Left kidney (tissue), 1 donor: ENCODE measurements at regions not wholly inside any gene's neighbourhood (a gene's known extent, or its start where the extent isn't known, plus 50 kb on each side); places are given as distances from the start of the nearest gene placed in this dataset.
A peak's percentile ranks its signal among the peaks of the same experiment; 100 is the strongest.

Experiments
- DNase-seq: peaks from one replicate; pipeline ENCODE4 v3.0.0-alpha.2; 2013

DNA sequence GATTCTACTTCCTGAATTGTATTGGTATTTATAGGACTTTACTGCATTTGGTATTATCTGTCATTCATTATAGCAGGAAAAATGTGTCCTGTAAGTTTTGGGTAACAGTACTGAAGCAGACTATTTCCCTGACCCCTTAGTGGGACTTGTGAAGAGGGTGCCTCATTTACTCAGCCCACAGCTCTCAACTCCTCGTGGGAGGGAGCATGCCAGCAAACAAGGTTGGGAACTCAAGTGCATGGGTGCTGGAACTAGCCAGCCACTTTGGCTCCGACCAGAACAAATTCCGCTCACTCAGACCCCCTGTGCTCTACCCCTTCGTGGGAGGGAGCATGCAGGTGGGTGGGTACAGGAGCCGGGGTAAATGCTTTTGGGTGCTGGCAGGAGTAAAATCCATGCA is 1773.5 kb upstream of the WWC1 start:
- no peak for DNase-seq

DNA sequence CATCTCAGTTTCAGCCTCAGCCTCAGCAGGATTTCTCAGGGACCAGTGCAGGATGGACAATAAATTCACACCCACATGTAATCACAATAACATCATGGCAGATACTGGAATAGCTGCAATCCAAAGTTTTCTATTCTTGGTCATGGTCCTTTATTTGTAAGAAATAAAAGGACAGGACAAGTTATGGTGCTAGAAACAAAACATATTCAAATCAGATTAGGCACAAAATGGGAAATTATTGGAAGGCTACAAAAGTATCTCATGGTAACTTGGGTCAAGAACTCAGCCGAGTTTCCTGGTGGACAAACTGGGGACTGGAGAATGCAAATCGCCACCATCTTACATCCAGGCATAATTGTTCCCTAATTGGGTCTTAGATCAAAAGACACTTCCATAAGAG is 1768.2 kb upstream of the WWC1 start:
- DNase-seq, result no peak

DNA sequence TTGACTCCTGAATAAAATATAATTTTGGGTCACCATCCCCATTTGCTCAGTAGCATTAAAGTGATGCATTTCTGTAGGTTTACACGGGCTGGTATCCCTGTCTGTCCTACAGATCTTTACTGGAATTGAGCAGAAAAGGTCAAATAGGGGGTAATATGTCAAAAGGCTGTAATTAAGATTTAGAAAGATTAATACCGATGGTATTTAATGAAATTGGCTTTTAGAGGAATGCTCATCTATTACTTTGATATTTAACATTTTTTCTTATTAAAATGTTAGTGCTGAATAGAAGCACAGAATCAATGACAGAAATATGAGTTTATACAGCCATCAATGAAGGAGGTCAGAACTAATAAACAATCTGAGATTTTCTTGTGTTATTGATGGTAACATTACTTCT is 1762.2 kb upstream of the WWC1 start:
- DNase-seq, result no peak

DNA sequence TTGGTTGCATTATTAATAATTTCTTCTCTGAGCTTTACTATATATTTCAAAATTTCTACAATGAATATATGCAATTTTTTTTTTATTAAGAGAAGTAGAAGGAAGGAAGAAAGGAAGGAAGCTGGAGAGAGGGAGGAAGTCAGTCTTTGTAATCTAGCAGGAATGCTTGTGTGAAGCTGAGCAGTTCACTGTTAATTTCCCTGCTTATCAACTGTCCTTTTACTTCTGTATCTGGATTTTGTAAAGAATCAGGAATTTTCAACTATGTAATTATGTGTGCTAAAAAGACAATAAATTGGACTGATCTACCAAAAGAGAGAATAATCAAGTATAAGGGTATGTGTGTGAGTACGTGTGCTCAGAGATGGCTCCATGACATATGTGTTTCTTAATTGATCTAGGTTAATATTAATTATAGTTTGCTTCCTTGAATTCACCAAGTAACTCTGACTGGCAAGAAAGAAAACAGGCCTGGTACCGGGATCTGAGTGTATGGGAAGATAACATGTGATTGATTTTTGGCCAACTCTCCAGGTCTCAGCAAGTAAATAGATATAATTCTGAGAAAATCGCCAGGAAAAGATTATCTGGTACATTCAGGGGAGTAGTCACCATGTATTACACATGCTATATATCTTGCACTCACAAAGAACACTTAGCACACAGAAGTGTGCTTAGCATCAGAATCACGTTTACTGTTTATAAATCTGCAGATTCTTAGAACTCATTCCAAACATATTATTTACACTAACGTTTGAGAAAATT is 1758.8 kb upstream of the WWC1 start:
- no peak for DNase-seq

DNA sequence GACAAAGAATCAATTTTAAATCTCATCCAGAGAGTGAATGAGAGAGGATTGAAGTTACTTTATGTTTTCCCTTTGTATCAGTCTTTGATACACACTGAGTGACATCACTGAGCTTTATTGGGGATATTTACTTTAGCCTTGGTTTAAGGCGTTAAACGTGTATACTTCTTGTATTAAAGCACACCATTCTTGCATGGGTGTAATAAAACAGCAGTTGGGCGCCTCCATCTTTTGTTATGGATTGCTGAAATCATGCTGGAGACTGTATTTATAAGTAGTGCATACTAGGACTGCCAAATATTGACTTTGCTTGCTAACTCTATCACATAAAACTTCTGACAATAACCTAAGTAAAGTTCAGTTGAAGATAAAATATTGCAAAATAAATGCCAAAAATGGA is 1755.8 kb upstream of the WWC1 start:
- DNase-seq, result no peak

DNA sequence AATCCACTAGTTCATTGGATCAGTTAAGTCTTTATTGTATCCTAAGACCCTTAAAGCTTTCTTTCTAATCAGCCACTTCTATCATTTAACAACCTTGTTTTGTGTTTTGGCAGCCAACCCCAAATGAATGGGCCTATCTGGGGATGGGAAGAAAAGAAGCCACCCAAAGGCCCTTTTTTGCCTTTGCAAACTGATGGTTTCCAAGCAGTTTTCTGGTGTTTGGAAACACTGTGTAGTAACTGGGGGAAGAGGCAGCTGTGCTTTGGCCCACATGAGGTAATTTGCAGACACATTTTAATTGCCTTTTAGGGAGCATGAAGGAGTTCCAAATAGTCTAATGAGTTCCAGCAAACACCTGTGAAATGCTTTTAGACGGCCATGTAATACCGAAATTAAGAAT is 1751.3 kb upstream of the WWC1 start:
- no peak for DNase-seq

DNA sequence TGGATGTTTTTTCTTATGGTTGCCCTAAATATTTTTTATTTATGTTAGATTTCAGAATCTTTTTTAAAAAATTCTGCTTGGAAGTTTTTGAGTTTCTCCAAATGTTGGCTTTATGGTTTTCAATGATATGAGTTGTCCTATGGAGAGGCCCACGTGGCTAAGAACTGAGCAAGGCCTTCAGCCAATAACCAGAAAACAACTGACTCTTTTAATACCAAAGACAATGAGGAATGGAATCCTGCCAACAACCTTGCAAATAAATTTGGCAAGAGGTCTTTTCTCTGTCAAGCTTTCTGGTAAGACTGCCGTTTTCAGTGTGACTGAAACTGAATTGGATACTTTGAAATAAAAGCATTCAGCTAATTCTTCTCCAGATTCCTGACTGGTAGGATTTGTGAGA is 1740.1 kb upstream of the WWC1 start:
- no peak for DNase-seq

DNA sequence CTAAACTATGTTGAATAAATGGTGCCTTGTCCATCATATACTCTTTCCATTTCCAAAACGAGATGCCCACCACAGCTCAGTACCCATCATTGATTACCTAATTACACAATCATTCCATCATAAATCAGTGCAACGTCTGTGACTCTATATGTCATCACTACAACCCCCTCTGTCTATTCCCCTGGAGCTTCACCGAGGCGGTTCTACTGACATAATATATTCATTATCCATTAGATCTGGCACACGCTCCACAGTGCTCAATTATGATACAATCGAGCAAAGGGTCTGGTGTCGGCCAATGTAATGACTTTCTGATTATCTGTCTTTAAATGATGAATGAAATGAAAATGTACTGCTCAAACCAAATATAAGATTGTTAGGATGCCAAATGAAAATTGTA is 1737.7 kb upstream of the WWC1 start:
- no peak for DNase-seq

DNA sequence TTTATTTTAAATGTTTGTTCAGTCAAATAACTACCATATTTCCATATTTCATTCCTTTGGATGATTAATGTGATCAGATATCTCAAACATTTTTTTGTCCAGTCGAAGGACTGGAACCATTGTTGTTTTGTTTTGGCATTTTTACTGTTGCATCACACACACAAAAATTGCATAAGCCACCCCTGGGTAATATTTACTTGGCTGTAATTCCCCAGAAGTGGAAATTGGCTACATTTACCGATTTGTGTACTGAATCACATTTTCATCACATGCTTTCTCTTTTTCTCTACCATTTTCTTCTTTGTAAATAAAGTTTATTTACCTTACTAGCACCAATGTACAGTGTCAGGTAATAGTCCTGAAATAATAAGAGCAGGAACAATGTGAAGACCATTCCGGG is 1729.7 kb upstream of the WWC1 start:
- DNase-seq, result no peak

DNA sequence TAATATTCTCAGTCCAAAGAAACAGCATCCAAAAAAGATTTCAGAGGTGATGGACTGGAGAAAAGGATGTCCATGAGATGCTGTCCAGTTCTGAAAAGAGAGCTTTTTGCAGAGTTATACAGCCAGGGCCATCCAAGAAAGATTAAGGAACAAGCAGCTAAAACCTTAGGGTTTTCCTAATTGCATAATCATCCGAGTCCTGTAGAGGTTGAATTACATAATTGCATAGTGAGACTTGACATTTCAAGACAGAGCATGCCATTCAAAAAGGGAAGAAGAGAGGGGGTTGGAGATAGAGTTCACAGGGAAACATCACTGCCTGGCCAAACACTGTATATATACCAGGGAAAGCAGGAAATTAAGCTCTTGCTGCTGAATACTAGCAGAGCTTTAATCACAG is 1729.2 kb upstream of the WWC1 start:
- no peak for DNase-seq

DNA sequence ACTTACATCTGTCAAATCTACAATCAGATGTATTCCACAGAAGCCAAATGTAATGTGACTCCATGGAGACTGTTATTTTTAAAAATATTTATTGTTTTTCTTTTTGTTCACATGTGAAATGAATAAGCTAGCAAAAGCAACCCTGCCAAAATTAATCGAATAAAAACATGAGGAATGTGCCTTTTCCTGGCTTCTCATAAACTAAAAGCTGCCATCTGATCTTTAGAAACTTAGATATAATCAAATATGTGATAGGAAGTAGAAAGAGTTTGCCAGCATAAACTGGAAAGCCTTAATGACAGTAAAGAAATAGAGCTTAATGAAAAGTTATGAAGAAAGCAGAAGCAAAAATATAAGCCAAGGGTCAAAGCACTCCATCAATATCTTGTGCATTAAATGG is 1724.7 kb upstream of the WWC1 start:
- peak; percentile 0 for DNase-seq

DNA sequence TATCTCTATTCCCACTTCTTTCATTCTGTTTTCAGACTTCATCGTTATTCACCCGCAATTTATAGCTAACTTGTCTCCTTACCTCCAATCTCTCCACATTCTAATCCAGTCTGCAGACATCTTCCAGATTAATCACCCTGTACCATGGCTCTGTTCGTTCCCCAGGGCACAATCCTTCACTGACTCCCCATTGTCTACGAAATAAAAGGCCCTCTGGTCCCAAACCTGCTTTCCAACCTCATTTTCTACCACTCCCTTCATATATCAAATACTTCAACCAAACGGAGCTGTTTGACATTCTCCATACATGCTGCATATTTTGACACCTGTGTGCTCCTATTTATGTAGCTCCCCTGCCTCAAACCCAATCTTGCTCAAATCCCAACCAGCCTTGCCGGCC is 1720.6 kb upstream of the WWC1 start:
- DNase-seq, result no peak

DNA sequence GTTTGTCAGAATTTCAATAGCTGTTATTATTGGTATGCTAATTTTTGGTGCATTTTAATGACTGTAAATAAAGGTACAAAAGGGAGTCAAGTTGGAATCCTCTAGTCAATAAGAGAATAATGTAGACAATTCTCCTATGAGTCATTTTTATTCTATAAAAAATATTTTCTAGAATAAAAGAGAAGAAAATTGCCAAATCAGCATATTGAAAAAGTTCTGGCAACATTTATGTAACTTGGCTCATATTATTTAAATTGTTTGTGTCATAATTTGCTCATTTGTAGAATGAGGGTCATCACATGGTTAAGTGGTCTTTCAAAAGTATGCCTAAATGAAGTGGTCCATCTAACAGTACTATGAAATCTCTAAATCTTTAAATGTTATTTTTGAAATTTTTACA is 1719.8 kb upstream of the WWC1 start:
- DNase-seq, result no peak

DNA sequence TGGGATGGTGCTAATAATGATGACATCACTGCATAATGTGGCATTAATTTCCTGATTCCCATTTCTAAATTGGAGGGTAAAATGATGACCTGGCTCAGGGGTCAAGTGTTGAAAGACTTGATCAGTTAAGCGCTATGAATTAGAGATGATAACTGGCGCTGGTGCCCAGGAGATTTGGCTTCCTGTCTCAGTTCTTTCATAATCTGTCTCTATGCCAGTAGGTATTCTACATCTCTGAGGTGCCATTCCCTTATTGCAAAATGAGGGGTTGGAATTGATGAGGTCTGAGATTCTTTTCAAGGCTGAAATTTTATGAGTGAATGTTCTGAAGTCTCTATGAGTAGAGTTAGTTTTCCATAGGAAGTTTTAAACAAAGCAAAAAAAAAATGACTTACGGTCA is 1715.1 kb upstream of the WWC1 start:
- DNase-seq, result no peak

DNA sequence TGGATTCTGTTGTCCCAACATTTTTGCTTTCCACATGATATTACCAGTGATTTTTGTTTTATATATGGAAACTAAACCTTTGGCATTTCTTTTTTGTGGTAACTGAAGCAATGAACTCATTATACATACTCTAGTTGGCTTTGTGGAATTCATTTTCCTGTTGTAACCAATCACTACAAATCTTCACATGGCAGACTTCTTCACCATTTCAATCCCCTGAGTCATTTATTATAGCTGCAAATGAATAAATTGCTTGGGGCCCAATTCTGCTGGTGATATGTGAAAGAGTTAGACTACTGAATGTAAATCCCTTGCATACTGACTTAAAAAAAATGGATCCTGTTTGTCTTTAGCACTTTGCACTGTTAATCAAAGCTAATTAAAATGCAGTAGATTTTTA is 1709.6 kb upstream of the WWC1 start:
- no peak for DNase-seq

DNA sequence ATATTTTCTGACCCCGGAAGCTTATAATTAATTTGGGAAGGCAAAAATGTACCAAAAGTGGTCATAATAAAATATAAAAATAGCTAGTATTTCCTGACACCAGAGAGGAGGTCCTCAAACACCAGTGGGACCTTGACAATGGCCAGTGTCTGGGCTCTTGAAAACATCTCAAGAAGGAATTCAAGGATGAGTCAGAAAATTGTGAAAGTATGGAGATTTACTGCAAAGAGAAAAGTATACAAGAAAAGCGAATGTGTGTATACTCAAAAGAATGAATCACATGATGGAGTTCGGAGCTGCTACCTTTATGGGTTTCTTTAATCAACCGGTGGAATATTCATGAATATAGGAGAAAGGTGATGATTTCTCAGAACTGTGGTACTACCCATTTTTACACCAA is 1709.0 kb upstream of the WWC1 start:
- DNase-seq, result no peak

DNA sequence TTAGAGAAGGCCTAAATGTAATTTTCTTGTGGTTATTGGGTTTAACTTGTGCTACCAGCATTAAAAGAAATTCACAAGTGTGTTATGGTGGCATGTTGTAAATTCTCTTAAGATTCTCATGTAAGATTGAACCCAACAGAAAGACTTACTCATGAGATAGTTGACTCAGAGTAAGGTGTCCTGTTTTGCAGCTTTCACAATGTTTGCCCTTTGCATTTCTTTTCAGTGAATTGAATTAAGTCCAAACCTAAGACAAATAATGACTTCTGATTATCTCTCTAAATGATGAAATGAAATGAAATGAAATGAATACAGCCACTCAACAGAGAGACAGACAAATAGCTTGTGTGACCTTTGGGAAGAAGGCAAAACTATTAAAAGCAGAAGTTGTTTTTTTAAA is 1696.9 kb upstream of the WWC1 start:
- no peak for DNase-seq

DNA sequence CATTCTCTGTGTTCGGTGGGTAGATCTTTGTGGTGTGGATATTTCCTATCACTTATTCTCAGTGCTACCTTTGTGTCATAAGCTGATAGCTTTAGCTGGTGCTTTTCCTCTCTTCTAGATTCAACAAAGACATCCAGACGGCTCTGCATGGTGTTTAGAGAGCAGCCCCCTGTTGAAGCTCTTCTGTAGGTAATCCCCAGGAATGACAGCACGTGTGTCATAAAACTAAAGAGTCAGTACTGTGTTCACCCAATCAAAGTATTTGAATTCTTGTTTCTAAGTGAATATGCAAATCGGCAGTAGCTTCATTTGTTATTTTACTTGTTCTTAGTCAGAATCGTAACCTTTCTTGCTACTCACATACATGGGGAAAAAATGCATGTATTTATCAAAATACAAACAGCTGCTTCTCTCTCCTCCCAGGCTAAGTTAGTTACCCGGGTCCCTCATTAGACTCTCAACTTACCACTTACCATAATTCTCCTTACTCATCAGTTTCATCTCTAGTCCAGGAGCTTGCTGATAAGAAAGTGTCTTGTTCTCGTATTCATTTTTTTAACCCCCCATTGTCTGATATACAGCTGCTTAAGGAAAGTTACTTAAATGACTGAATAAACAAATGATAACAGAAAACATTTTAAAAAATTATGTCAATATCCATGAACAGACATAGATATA is 1696.0 kb upstream of the WWC1 start:
- DNase-seq, result no peak

DNA sequence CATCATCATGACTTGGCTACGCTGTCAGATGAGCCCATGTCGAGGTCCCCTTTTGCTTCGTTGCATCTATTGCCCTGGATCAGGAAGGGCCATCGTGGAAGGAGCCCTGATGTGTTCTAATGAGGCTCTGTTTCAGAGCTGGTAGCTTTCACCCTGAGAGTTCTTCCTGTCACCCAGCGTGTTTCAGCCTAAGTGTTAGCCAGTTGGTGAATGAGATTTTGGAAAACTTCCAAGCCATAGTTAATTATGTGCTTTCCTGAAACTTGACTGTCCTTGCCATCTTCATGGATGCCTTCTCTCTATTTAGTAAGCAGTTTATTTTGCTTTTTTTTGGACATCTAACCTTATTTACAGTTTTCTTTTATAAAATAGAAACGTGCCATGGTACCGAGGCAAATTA is 1695.4 kb upstream of the WWC1 start:
- no peak for DNase-seq

DNA sequence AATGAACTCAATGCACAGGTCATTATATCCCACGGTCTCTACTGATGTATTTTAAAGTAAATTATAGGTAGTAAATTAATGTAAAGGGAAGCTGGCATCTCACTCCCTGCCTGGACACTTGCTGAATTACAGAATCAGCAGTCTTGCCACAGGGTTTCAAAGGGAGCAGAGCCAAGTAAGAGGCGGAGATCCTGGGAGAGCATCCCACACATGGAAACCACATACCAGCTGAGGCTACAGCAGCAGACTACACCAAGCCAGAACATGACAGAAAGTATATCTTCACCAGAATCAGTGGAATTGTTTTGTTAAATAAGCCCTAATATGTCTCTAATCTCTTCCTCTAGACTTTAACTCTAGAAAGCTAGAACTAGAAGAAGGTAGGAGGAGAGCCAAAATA is 1689.2 kb upstream of the WWC1 start:
- DNase-seq, result no peak

DNA sequence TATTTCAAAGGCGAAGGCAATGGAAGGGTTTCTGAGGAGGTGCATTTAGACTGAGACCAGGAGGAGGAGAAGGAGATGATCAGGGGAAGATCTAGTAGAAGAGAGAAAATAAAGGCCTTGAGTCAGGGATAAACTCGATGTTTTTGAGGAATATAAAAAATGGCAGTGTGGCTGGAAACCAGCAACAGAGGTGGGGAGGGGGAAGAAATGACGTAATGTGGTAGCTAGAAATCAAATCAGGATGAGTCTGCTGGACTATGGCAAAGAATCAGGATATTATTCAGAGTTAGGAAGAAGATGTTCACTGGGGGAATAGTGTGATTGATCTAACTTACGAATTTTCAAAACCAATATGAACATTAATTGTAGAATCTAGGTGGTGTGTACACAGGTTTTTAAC is 1673.9 kb upstream of the WWC1 start:
- DNase-seq, result no peak

DNA sequence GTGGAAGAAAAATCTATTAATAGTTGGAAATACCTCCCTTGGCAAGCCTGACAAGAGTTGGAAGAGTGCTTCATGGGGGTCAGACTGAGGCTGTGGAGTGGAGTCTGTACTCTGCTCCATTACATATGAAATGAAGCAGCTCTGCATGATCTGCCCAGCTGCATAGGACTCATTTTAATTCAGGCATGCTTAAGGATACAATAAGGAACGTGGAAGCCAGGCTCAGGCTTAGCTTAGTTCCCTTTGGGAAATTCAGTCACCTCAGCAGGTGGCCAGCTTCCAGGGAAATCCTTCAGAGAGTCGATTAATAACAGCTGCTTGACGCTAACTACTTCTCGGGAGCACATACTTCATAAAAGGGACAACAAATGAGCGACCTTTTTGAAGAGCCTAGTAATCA is 1672.9 kb upstream of the WWC1 start:
- no peak for DNase-seq

DNA sequence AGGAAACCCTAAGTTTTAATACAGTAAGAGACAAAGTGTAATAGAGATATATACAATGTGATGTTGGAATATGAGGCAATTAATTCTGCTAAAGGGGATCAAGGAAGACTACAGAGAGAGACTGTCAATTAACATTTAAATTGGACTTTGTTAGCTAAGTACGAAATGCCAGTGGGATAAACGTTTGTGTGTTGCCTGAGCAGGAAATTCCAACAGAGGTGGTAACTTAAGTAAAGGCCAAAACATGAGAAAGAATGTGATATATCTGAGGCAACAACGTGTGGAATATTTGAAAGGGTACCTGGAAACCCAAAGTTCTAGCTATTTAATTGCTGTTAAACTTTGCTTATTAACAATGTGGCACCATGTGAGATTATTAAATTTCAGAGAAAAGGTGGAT is 1666.9 kb upstream of the WWC1 start:
- no peak for DNase-seq

DNA sequence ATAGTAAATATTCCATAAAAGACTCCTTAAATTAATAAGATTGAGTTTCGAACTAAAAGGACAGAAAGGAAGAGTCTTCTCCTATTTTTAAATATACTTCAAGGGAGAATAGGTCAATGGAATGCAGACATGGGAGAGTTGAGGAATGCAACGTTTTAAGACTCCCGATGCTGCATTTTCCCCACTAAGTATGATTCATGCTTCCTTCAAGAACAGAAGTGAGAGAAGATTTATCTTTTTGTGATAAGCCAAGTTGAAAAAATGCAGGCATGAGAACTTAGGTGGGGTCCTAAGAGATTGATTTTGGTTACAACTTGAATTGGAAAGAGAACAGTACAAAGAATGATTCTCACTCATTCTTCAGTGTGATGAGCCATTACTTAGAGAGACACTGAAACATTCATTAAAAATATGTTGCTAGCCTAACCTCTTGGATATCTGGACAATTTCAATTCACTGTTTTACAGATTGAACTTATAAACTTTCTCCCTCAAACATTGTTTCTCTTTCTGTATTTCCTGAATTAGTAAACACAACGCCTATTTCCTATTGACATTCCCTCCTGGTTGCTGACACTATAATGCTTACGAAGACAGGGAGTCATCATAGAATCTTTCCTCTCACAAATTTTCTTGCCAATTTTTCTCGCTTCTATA is 1666.1 kb upstream of the WWC1 start:
- no peak for DNase-seq
